Liver (tissue), 8 donors: ENCODE measurements at regions not wholly inside any gene's neighbourhood (a gene's known extent, or its start where the extent isn't known, plus 50 kb on each side); places are given as distances from the start of the nearest gene placed in this dataset.

Experiments used
- DNase-seq: peaks from one replicate; pipeline ENCODE4 v3.0.0-alpha.2; 2017; ENCODE audit warnings: low spot score
- H3K27ac ChIP-seq, 2 donors: one replicate each; pipeline ENCODE4 v1.7.0; 2013; ENCODE audit warnings: inconsistent platforms in 2 of 2, low read length in 2 of 2, control low read depth in 1 of 2, low read depth in 1 of 2, mild to moderate bottlenecking in 1 of 2
- H3K27me3 ChIP-seq, 4 donors: one replicate each; pipeline versions ENCODE4 v1.6.1 to v1.7.0; 2013; ENCODE audit warnings: low read length in 3 of 4, inconsistent platforms in 1 of 4, mild to moderate bottlenecking in 1 of 4, moderate library complexity in 1 of 4; ENCODE audit not compliant: control insufficient read depth in 4 of 4, insufficient read depth in 4 of 4
- H3K36me3 ChIP-seq, 4 donors: one replicate each; pipeline versions ENCODE4 v1.6.1 to v1.7.0; 2013; ENCODE audit warnings: low read length in 3 of 4, mild to moderate bottlenecking in 3 of 4, low read depth in 1 of 4, moderate library complexity in 1 of 4; ENCODE audit not compliant: control insufficient read depth in 4 of 4, insufficient read depth in 3 of 4
- H3K4me1 ChIP-seq, 4 donors: one replicate each; pipeline versions ENCODE4 v1.6.1 to v1.7.0; 2013; ENCODE audit warnings: low read length in 3 of 4, mild to moderate bottlenecking in 3 of 4, moderate library complexity in 1 of 4; ENCODE audit not compliant: control insufficient read depth in 4 of 4, insufficient read depth in 4 of 4
- H3K4me3 ChIP-seq, 3 donors: one replicate each; pipeline versions ENCODE4 v1.6.1 to v1.7.0; 2013; ENCODE audit warnings: low read length in 3 of 3, control low read depth in 1 of 3, low read depth in 1 of 3, mild to moderate bottlenecking in 1 of 3
- H3K9ac ChIP-seq, 2 donors: one replicate each; pipeline ENCODE4 v1.7.0; 2013; ENCODE audit warnings: low read length in 2 of 2, mild to moderate bottlenecking in 2 of 2, moderate library complexity in 2 of 2, control low read depth in 1 of 2, low read depth in 1 of 2
- H3K9me3 ChIP-seq, 4 donors: one replicate each; pipeline versions ENCODE4 v1.6.1 to v1.7.0; 2013; ENCODE audit warnings: low read length in 3 of 4; ENCODE audit not compliant: control insufficient read depth in 4 of 4
- EGR1 ChIP-seq, 2 donors: IDR thresholded peaks; 2 replicates each; pipeline ENCODE4 v1.6.1; 2016 to 2018; ENCODE audit warnings: antibody characterized with exemption in 2 of 2, low read depth in 2 of 2
- FOXA1 ChIP-seq: IDR thresholded peaks from 2 replicates; pipeline ENCODE4 v1.6.1; 2016; ENCODE audit warnings: antibody characterized with exemption
- FOXA2 ChIP-seq: IDR thresholded peaks from 2 replicates; pipeline ENCODE4 v1.6.1; 2016; ENCODE audit warnings: antibody characterized with exemption
- GABPA ChIP-seq, 2 donors: IDR thresholded peaks in 1 of 2; conservative IDR thresholded peaks in 1 of 2; 2 replicates each; pipeline ENCODE4 v1.6.1; 2016; ENCODE audit warnings: antibody characterized with exemption in 2 of 2, mild to moderate bottlenecking in 1 of 2, moderate library complexity in 1 of 2
- HNF4A ChIP-seq, 2 donors: conservative IDR thresholded peaks; 2 replicates each; pipeline ENCODE4 v1.6.1; 2016; ENCODE audit warnings: antibody characterized with exemption in 2 of 2, mild to moderate bottlenecking in 2 of 2
- HNF4G ChIP-seq: IDR thresholded peaks from 2 replicates; pipeline ENCODE4 v1.6.1; 2016; ENCODE audit warnings: antibody characterized with exemption
- NR2F2 ChIP-seq: IDR thresholded peaks from 2 replicates; pipeline ENCODE4 v1.6.1; 2016; ENCODE audit warnings: antibody characterized with exemption
- RAD21 ChIP-seq, 2 donors: IDR thresholded peaks; 2 replicates each; pipeline ENCODE4 v1.6.1; 2016; ENCODE audit warnings: antibody characterized with exemption in 2 of 2, mild to moderate bottlenecking in 2 of 2
- RXRA ChIP-seq, 2 donors: IDR thresholded peaks; 2 replicates each; pipeline ENCODE4 v1.6.1; 2017 to 2018; ENCODE audit warnings: antibody characterized with exemption in 2 of 2, mild to moderate bottlenecking in 1 of 2
- SP1 ChIP-seq: IDR thresholded peaks from 2 replicates; pipeline ENCODE4 v1.6.1; 2018; ENCODE audit warnings: antibody characterized with exemption, mild to moderate bottlenecking
- TAF1 ChIP-seq: conservative IDR thresholded peaks from 2 replicates; pipeline ENCODE4 v1.6.1; 2016; ENCODE audit warnings: antibody characterized with exemption, mild to moderate bottlenecking
- YY1 ChIP-seq: IDR thresholded peaks from 2 replicates; pipeline ENCODE4 v1.6.1; 2016; ENCODE audit warnings: antibody characterized with exemption, mild to moderate bottlenecking
- WGBS: extraction: QIAGEN DNeasy Blood & Tissue Kit; methylation state at CpG from one replicate; pipeline ENCODE4 v1.1.7; 2013; 5-methylcytosine and 5-hydroxymethylcytosine counted together
- TF ChIP-seq, protein P1 (sequence below): fragments of 150-350 bp; IDR thresholded peaks from 2 replicates; pipeline ENCODE4 v1.5.1; 2017; ENCODE audit warnings: improper control_type of control experiment, low read depth, low read length; ENCODE audit not compliant: missing input control
- TF ChIP-seq, protein P2 (sequence below): IDR thresholded peaks from 2 replicates; pipeline ENCODE4 v1.6.1; 2016; ENCODE audit warnings: antibody characterized with exemption
- TF ChIP-seq, protein P3 (sequence below): IDR thresholded peaks from 2 replicates; pipeline ENCODE4 v1.6.1; 2016; ENCODE audit warnings: antibody characterized with exemption
- TF ChIP-seq, protein P4 (sequence below): IDR thresholded peaks from 2 replicates; pipeline ENCODE4 v1.6.1; 2016; ENCODE audit warnings: antibody characterized with exemption
- donor health status: healthy.
- donor health status: healthy.
- donor health status: healthy.
- donor health status: healthy.
- donor health status: healthy.

DNA sequence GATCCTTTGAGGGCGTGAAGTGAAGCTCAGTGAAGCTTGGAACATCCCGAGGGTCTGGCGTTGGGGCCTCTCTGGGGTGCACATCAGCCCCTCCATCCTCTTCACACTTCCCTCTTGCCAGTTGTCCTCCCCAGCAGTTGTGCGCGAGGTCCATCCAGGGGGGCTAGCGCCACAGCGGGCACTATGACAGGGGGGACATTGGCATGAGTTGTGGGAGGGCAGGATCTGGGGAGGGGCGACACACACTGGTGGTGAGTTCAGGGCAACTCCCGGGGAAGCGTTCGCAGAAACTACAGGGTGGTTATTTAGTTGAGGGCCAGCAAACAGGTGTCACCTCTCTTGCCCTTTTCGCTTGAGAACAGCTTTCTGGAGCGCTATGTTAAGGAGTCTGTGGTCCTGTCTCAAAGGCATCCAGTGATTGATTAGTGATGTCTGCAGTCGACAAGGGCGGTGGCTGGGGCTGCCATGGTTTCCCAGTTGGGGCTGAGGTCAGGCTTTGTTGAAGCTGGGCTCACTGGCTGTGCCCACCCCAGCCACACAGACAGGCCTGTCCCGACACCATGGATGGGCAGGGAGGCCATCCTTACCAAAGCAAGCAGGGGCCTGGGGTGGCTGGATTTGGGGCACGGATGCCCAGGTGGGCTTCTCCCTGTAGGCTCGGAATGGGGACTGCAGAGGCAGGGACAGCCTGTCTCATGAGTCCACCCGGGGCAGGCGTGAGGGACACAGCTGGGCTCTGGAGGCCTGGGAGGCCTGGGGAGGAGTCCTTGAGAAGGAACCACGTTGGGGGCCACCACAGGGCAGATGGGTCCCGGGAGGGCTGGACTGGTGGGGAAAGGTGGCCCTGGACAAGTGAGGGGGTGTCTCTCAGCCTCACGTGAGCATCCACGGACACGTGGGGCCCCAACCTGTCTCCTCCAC lies 59.4 kb downstream of the UNCX start:
- Histone ChIP-seq H3K27me3 (peaks cover 0 to 12% (median under 1%) of the 10 kb centered on the region in 4 donors), H3K36me3 (no peaks in the 10 kb centered on the region), H3K9ac (no peak overlapping the region), H3K4me1 (peaks cover 1 to 9% (median 7%) of the 10 kb centered on the region in 4 donors), H3K4me3 (no peak overlapping the region), H3K9me3 (no peaks in the 10 kb centered on the region), H3K27ac (no peak overlapping the region)
- TF ChIP-seq, protein P1, sequence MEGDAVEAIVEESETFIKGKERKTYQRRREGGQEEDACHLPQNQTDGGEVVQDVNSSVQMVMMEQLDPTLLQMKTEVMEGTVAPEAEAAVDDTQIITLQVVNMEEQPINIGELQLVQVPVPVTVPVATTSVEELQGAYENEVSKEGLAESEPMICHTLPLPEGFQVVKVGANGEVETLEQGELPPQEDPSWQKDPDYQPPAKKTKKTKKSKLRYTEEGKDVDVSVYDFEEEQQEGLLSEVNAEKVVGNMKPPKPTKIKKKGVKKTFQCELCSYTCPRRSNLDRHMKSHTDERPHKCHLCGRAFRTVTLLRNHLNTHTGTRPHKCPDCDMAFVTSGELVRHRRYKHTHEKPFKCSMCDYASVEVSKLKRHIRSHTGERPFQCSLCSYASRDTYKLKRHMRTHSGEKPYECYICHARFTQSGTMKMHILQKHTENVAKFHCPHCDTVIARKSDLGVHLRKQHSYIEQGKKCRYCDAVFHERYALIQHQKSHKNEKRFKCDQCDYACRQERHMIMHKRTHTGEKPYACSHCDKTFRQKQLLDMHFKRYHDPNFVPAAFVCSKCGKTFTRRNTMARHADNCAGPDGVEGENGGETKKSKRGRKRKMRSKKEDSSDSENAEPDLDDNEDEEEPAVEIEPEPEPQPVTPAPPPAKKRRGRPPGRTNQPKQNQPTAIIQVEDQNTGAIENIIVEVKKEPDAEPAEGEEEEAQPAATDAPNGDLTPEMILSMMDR, result no peak
- TF ChIP-seq HNF4G (no peak), RXRA (IDR thresholded peaks at IDR 0.05) (no peak), RAD21 (IDR thresholded peaks at IDR 0.05) (no peak), SP1 (no peak), FOXA1 (no peak), NR2F2 (no peak), FOXA2 (no peak)
- TF ChIP-seq, protein P2, sequence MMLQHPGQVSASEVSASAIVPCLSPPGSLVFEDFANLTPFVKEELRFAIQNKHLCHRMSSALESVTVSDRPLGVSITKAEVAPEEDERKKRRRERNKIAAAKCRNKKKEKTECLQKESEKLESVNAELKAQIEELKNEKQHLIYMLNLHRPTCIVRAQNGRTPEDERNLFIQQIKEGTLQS, result no peak
- TF ChIP-seq, protein P3, sequence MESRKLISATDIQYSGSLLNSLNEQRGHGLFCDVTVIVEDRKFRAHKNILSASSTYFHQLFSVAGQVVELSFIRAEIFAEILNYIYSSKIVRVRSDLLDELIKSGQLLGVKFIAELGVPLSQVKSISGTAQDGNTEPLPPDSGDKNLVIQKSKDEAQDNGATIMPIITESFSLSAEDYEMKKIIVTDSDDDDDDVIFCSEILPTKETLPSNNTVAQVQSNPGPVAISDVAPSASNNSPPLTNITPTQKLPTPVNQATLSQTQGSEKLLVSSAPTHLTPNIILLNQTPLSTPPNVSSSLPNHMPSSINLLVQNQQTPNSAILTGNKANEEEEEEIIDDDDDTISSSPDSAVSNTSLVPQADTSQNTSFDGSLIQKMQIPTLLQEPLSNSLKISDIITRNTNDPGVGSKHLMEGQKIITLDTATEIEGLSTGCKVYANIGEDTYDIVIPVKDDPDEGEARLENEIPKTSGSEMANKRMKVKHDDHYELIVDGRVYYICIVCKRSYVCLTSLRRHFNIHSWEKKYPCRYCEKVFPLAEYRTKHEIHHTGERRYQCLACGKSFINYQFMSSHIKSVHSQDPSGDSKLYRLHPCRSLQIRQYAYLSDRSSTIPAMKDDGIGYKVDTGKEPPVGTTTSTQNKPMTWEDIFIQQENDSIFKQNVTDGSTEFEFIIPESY, result no peak
- no peak for DNase-seq
- 73% methylated on average over 25 of the region's 25 CpGs for WGBS

DNA sequence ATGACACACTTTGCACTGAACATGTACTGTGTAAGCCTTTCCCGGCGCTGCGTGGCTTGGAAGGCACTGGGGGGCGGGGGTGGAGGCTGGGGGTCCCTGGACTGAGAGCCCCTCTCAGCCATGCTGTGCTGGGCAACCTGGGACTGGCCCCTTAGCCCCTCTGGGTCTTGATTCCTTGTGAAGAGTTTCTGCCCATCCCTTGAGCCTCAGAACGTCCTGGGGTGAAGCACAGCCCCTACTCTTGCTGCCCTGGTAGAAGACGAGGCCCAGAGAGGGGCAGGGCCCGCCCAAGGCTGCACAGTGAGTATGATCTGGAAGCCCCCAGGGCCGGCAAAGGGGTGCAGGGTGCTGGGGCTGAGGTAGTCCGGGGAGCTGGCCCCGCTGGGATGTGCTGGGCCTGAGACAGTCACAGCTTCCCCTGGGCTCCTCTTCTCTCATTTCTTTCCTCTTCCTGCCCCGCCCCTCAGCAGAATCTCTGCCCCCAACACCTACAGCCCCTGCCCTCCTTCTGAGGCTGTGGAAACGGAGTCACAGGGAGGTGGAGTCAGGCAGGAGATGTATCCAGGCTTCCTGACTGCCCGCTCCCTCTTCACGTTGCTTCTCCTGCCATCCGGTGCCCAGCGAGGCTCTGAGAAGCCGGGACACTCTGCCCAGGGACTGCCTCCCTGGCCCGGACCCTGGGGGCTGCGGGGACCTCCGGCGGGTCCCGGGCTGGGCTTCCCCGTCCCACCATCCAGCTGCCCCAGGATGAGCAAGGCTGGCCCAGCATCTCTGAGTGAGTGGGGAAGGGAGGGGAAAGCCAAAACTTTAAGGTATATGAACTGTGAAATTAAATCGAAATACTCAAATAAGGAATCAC lies 60.5 kb downstream of the UNCX start:
- 55% methylated on average over 24 of the region's 24 CpGs for WGBS
- Histone ChIP-seq H3K27ac (no peak overlapping the region), H3K4me3 (no peak overlapping the region), H3K27me3 (peaks cover 0 to 16% (median under 1%) of the 10 kb centered on the region in 4 donors), H3K4me1 (peaks cover 1 to 9% (median 7%) of the 10 kb centered on the region in 4 donors), H3K36me3 (no peaks in the 10 kb centered on the region), H3K9me3 (no peaks in the 10 kb centered on the region), H3K9ac (no peak overlapping the region)
- TF ChIP-seq, protein P2, result no peak
- TF ChIP-seq NR2F2 (no peak), YY1 (no peak), RAD21 (IDR thresholded peaks at IDR 0.05) (no peak), TAF1 (no peak), SP1 (no peak), FOXA1 (no peak), EGR1 (IDR thresholded peaks at IDR 0.05; ENCODE audit: low read depth in 2 of 2) (no peak), HNF4A (conservative IDR thresholded peaks at IDR 0.05) (no peak), FOXA2 (no peak), HNF4G (no peak), GABPA (IDR thresholded peaks at IDR 0.05 in 1 of 2, conservative IDR thresholded peaks at IDR 0.05 in 1 of 2) (no peak)
- TF ChIP-seq, protein P1, result no peak
- TF ChIP-seq, protein P3, result no peak
- TF ChIP-seq, protein P4, sequence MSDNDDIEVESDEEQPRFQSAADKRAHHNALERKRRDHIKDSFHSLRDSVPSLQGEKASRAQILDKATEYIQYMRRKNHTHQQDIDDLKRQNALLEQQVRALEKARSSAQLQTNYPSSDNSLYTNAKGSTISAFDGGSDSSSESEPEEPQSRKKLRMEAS, result no peak
- no peak for DNase-seq
